ENCODE measurements at regions not wholly inside any gene's neighbourhood (a gene's known extent, or its start where the extent isn't known, plus 50 kb on each side); places are given as distances from the start of the nearest gene placed in this dataset.
A peak's percentile ranks its signal among the peaks of the same experiment; 100 is the strongest.
"Not testable (repeated sequence)": the region's sequence is repeated elsewhere in the genome, so short reads cannot be mapped to it uniquely, and the experiment has no call there.

- WGBS (ENCODE audit: insufficient coverage): 75% methylated on average over 2 of the region's 2 CpGs
- not testable (repeated sequence) for H3K27me3 ChIP-seq (ENCODE audit: control insufficient read depth, insufficient read depth, low read length); H3K4me1 ChIP-seq (ENCODE audit: control insufficient read depth, insufficient read depth, low read length); DNase-seq; H3K36me3 ChIP-seq (ENCODE audit: control insufficient read depth, insufficient read depth, low read length); H3K27ac ChIP-seq (ENCODE audit: low read length); H3K9me3 ChIP-seq (replicated peaks; ENCODE audit: control insufficient read depth, low read depth, low read length); H3K4me3 ChIP-seq (ENCODE audit: low read length)
Measured at GRCh38 chr10:52581636-52582035, 190.9 kb downstream of the MBL2 start.

GRCh38 chr10:52583336-52583735, 189.2 kb downstream of the MBL2 start:
- no peak for DNase-seq
- no peak overlapping the region for H3K27ac ChIP-seq (ENCODE audit: low read length)
- H3K4me3 ChIP-seq (ENCODE audit: low read length): no peak overlapping the region
- no peaks in the 10 kb centered on the region for H3K27me3 ChIP-seq (ENCODE audit: control insufficient read depth, insufficient read depth, low read length)
- H3K36me3 ChIP-seq (ENCODE audit: control insufficient read depth, insufficient read depth, low read length): no peaks in the 10 kb centered on the region
- H3K4me1 ChIP-seq (ENCODE audit: control insufficient read depth, insufficient read depth, low read length): no peaks in the 10 kb centered on the region
- no peaks in the 10 kb centered on the region for H3K9me3 ChIP-seq (replicated peaks; ENCODE audit: control insufficient read depth, low read depth, low read length)

- no peak overlapping the region for H3K27ac ChIP-seq (ENCODE audit: low read length)
- H3K4me1 ChIP-seq (ENCODE audit: control insufficient read depth, insufficient read depth, low read length): no peaks in the 10 kb centered on the region
- WGBS (ENCODE audit: insufficient coverage): no CpG with 5 or more reads among the region's 2 CpGs
- no peaks in the 10 kb centered on the region for H3K36me3 ChIP-seq (ENCODE audit: control insufficient read depth, insufficient read depth, low read length)
- no peak overlapping the region for H3K4me3 ChIP-seq (ENCODE audit: low read length)
- no peaks in the 10 kb centered on the region for H3K27me3 ChIP-seq (ENCODE audit: control insufficient read depth, insufficient read depth, low read length)
- no peaks in the 10 kb centered on the region for H3K9me3 ChIP-seq (replicated peaks; ENCODE audit: control insufficient read depth, low read depth, low read length)
- DNase-seq: no peak
Measured at GRCh38 chr10:52586710-52587109, 185.9 kb downstream of the MBL2 start.

GRCh38 chr10:52597189-52597863, 175.3 kb downstream of the MBL2 start:
- Histone ChIP-seq H3K27me3 (ENCODE audit: control insufficient read depth, insufficient read depth, low read length) (no peaks in the 10 kb centered on the region), H3K9me3 (replicated peaks; ENCODE audit: control insufficient read depth, low read depth, low read length) (no peaks in the 10 kb centered on the region), H3K4me1 (ENCODE audit: control insufficient read depth, insufficient read depth, low read length) (no peaks in the 10 kb centered on the region), H3K27ac (ENCODE audit: low read length) (no peak overlapping the region), H3K36me3 (ENCODE audit: control insufficient read depth, insufficient read depth, low read length) (no peaks in the 10 kb centered on the region), H3K4me3 (ENCODE audit: low read length) (no peak overlapping the region)
- WGBS (ENCODE audit: insufficient coverage): 20% methylated on average over 1 of the region's 3 CpGs
- DNase-seq: peak; percentile 30

- H3K4me3 ChIP-seq (ENCODE audit: low read length): no peak overlapping the region
- no peaks in the 10 kb centered on the region for H3K9me3 ChIP-seq (replicated peaks; ENCODE audit: control insufficient read depth, low read depth, low read length)
- DNase-seq: no peak
- H3K27me3 ChIP-seq (ENCODE audit: control insufficient read depth, insufficient read depth, low read length): no peaks in the 10 kb centered on the region
- no peaks in the 10 kb centered on the region for H3K4me1 ChIP-seq (ENCODE audit: control insufficient read depth, insufficient read depth, low read length)
- H3K27ac ChIP-seq (ENCODE audit: low read length): no peak overlapping the region
- no CpG with 5 or more reads among the region's 2 CpGs for WGBS (ENCODE audit: insufficient coverage)
- H3K36me3 ChIP-seq (ENCODE audit: control insufficient read depth, insufficient read depth, low read length): no peaks in the 10 kb centered on the region
Measured at GRCh38 chr10:52598936-52599335, 173.6 kb downstream of the MBL2 start.

- no peaks in the 10 kb centered on the region for H3K9me3 ChIP-seq (replicated peaks; ENCODE audit: control insufficient read depth, low read depth, low read length)
- WGBS (ENCODE audit: insufficient coverage): no CpG with 5 or more reads among the region's 5 CpGs
- DNase-seq: no peak
Measured at GRCh38 chr10:52599551-52600200, 172.9 kb downstream of the MBL2 start.

GRCh38 chr10:52604131-52604530, 168.5 kb downstream of the MBL2 start:
- not testable (repeated sequence) for H3K27ac ChIP-seq (ENCODE audit: low read length); DNase-seq; H3K27me3 ChIP-seq (ENCODE audit: control insufficient read depth, insufficient read depth, low read length); H3K36me3 ChIP-seq (ENCODE audit: control insufficient read depth, insufficient read depth, low read length); H3K9me3 ChIP-seq (replicated peaks; ENCODE audit: control insufficient read depth, low read depth, low read length); H3K4me3 ChIP-seq (ENCODE audit: low read length); H3K4me1 ChIP-seq (ENCODE audit: control insufficient read depth, insufficient read depth, low read length)

More at GRCh38 chr10:52599551-52600200, 172.9 kb downstream of the MBL2 start:
- no peaks in the 10 kb centered on the region for H3K4me1 ChIP-seq (ENCODE audit: control insufficient read depth, insufficient read depth, low read length)
- no peaks in the 10 kb centered on the region for H3K27me3 ChIP-seq (ENCODE audit: control insufficient read depth, insufficient read depth, low read length)
- no peak overlapping the region for H3K4me3 ChIP-seq (ENCODE audit: low read length)
- no peaks in the 10 kb centered on the region for H3K36me3 ChIP-seq (ENCODE audit: control insufficient read depth, insufficient read depth, low read length)
- H3K27ac ChIP-seq (ENCODE audit: low read length): no peak overlapping the region

- H3K27me3 ChIP-seq (ENCODE audit: control insufficient read depth, insufficient read depth, low read length): no peaks in the 10 kb centered on the region
- no CpG with 5 or more reads among the region's 1 CpG for WGBS (ENCODE audit: insufficient coverage)
- no peak for DNase-seq
- no peak overlapping the region for H3K4me3 ChIP-seq (ENCODE audit: low read length)
- no peaks in the 10 kb centered on the region for H3K36me3 ChIP-seq (ENCODE audit: control insufficient read depth, insufficient read depth, low read length)
- no peak overlapping the region for H3K27ac ChIP-seq (ENCODE audit: low read length)
- H3K4me1 ChIP-seq (ENCODE audit: control insufficient read depth, insufficient read depth, low read length): no peaks in the 10 kb centered on the region
- no peaks in the 10 kb centered on the region for H3K9me3 ChIP-seq (replicated peaks; ENCODE audit: control insufficient read depth, low read depth, low read length)
Measured at GRCh38 chr10:52609071-52609470, 163.5 kb downstream of the MBL2 start.

- H3K4me3 ChIP-seq (ENCODE audit: low read length): no peak overlapping the region
- no peaks in the 10 kb centered on the region for H3K9me3 ChIP-seq (replicated peaks; ENCODE audit: control insufficient read depth, low read depth, low read length)
- H3K4me1 ChIP-seq (ENCODE audit: control insufficient read depth, insufficient read depth, low read length): no peaks in the 10 kb centered on the region
- 60% methylated on average over 1 of the region's 5 CpGs for WGBS (ENCODE audit: insufficient coverage)
- no peak for DNase-seq
- no peaks in the 10 kb centered on the region for H3K27me3 ChIP-seq (ENCODE audit: control insufficient read depth, insufficient read depth, low read length)
- no peaks in the 10 kb centered on the region for H3K36me3 ChIP-seq (ENCODE audit: control insufficient read depth, insufficient read depth, low read length)
- H3K27ac ChIP-seq (ENCODE audit: low read length): no peak overlapping the region
Measured at GRCh38 chr10:52609626-52610240, 162.9 kb downstream of the MBL2 start.

GRCh38 chr10:52615331-52615730, 157.3 kb downstream of the MBL2 start:
- Histone ChIP-seq H3K9me3 (replicated peaks; ENCODE audit: control insufficient read depth, low read depth, low read length) (no peaks in the 10 kb centered on the region), H3K27ac (ENCODE audit: low read length) (no peak overlapping the region), H3K27me3 (ENCODE audit: control insufficient read depth, insufficient read depth, low read length) (no peaks in the 10 kb centered on the region), H3K36me3 (ENCODE audit: control insufficient read depth, insufficient read depth, low read length) (no peaks in the 10 kb centered on the region), H3K4me1 (ENCODE audit: control insufficient read depth, insufficient read depth, low read length) (no peaks in the 10 kb centered on the region), H3K4me3 (ENCODE audit: low read length) (no peak overlapping the region)
- no peak for DNase-seq

Data from muscle of leg (tissue), 3 donors.